GM12878 (cell line): ENCODE measurements at regions not wholly inside any gene's neighbourhood (a gene's known extent, or its start where the extent isn't known, plus 50 kb on each side); places are given as distances from the start of the nearest gene placed in this dataset.

Experiments
- ATAC-seq: fragments of 200-7000 bp; cut with Tn5 transposase; 3 replicates; pipeline ENCODE4 v1.9.1; 2020; ENCODE audit warnings: mild to moderate bottlenecking, moderate library complexity
- BruUV-seq: library from RNA; stranded (reverse); fragments of 400-500 nt; replicated peaks from 2 replicates; lab custom pipeline; 2021; lab: Mats Ljungman, UMichigan
- CTCF ChIA-PET: fragments of 300-600 bp; sonication (Branson Sonifier 250); formaldehyde crosslinking; extraction: SDS; loops from one replicate; lab custom pipeline; 2021; ENCODE audit warnings: inconsistent platforms; lab: Yijun Ruan, JAX
- POLR2A ChIA-PET: fragments of 350-600 bp; formaldehyde crosslinking; extraction: SDS; loops from one replicate; lab custom pipeline; 2021; ENCODE audit warnings: inconsistent platforms; lab: Charles Lee
- RAD21 ChIA-PET: fragments of 300-600 bp; sonication (Branson Sonifier 250); formaldehyde crosslinking; loops from one replicate; lab custom pipeline; 2023; ENCODE audit warnings: antibody characterized with exemption; ENCODE audit not compliant: unreplicated experiment; lab: Charles Lee
- SMC1A ChIA-PET: fragments of 300-600 bp; sonication (Branson Sonifier 250); formaldehyde crosslinking; loops from one replicate; lab custom pipeline; 2023; ENCODE audit not compliant: unreplicated experiment, uncharacterized antibody; lab: Charles Lee
- DNase-seq: peaks from one replicate; pipeline ENCODE4 v3.0.0-alpha.2; 2011; ENCODE audit warnings: low read depth, low spot score
- FAIRE-seq: peaks from 3 replicates; lab custom pipeline; 2011; peaks lifted over from hg19 to GRCh38; lab: Jason Lieb, UNC
- H2AFZ ChIP-seq: 2 replicates; pipeline ENCODE4 v1.6.0; 2011; ENCODE audit warnings: low read depth, low read length, control low read depth; ENCODE audit not compliant: control insufficient read depth
- H3K27ac ChIP-seq: 2 replicates; pipeline ENCODE4 v1.5.1; 2011; ENCODE audit warnings: control low read depth; ENCODE audit not compliant: control insufficient read depth, insufficient read depth
- H3K27me3 ChIP-seq, 2 experiments: replicated peaks in 1 of 2; 2 replicates each; pipeline versions ENCODE4 v1.6.0 to v1.6.1; 2011; ENCODE audit warnings: low read length in 1 of 2; ENCODE audit not compliant: control insufficient read depth in 2 of 2, insufficient read depth in 2 of 2
- H3K36me3 ChIP-seq, 2 experiments: 2 replicates each; pipeline ENCODE4 v1.5.1; 2011; ENCODE audit warnings: low read length in 1 of 2; ENCODE audit not compliant: control insufficient read depth in 2 of 2, insufficient read depth in 2 of 2
- H3K4me1 ChIP-seq: 2 replicates; pipeline ENCODE4 v1.6.1; 2011; ENCODE audit warnings: mild to moderate bottlenecking, low read length, moderate library complexity, mixed read lengths; ENCODE audit not compliant: control insufficient read depth, insufficient read depth
- H3K4me2 ChIP-seq: 2 replicates; pipeline ENCODE4 v1.6.0; 2011; ENCODE audit warnings: control low read depth; ENCODE audit not compliant: control insufficient read depth, insufficient read depth
- H3K4me3 ChIP-seq: fragments of 200-600 bp; sonication (generic); 2 replicates; pipeline ENCODE4 v1.5.1; 2016
- H3K79me2 ChIP-seq: 2 replicates; pipeline ENCODE4 v1.6.0; 2011; ENCODE audit warnings: low read length; ENCODE audit not compliant: control insufficient read depth, insufficient read depth
- H3K9ac ChIP-seq: 2 replicates; pipeline ENCODE4 v1.8.0; 2011; ENCODE audit warnings: low read length, control low read depth, mixed read lengths; ENCODE audit not compliant: control insufficient read depth, insufficient read depth
- H3K9me3 ChIP-seq: replicated peaks from 3 replicates; pipeline ENCODE4 v1.5.1; 2011; ENCODE audit warnings: mild to moderate bottlenecking, low read length; ENCODE audit not compliant: control insufficient read depth, insufficient read depth
- H4K20me1 ChIP-seq: 2 replicates; pipeline ENCODE4 v1.6.0; 2011; ENCODE audit not compliant: control insufficient read depth, insufficient read depth
- ATF2 ChIP-seq: IDR thresholded peaks from 2 replicates; pipeline ENCODE4 v1.6.1; 2012; ENCODE audit warnings: low read length, inconsistent platforms
- NFIC ChIP-seq: IDR thresholded peaks from 2 replicates; pipeline ENCODE4 v1.6.1; 2012; ENCODE audit warnings: low read depth, mild to moderate bottlenecking, inconsistent platforms, low read length, moderate library complexity
- RAD51 ChIP-seq: fragments of 450-650 bp; IDR thresholded peaks from 2 replicates; pipeline ENCODE4 v1.6.1; 2016; ENCODE audit warnings: moderate library complexity, mild to moderate bottlenecking, inconsistent platforms
- SMARCA5 ChIP-seq: fragments of 450-650 bp; IDR thresholded peaks from 2 replicates; pipeline ENCODE4 v1.6.1; 2017; ENCODE audit warnings: mild to moderate bottlenecking
- YY1 ChIP-seq: IDR thresholded peaks from 2 replicates; pipeline ENCODE4 v1.6.1; 2011; ENCODE audit warnings: low read depth, mild to moderate bottlenecking, low read length
- ZNF384 ChIP-seq: IDR thresholded peaks from 2 replicates; pipeline ENCODE4 v1.6.1; 2012; ENCODE audit warnings: low read depth, mild to moderate bottlenecking, low read length, improper control_type of control experiment, borderline replicate concordance
- WGBS: methylation state at CpG from one replicate; pipeline ENCODE4 v1.1.6; 2016; ENCODE audit warnings: low lambda C conversion rate; ENCODE audit not compliant: insufficient replicate concordance, insufficient coverage; ENCODE audit errors: missing lambda C conversion rate; 5-methylcytosine and 5-hydroxymethylcytosine counted together
- in situ Hi-C: fragments of 300-500 bp; cut with MboI; formaldehyde crosslinking; loops from 9 replicates; pipeline ENCODE4 v1.14.3; 2018; ENCODE audit warnings: mixed read lengths
- intact Hi-C: fragments of 100-400 bp; cut with micrococcal nuclease; formaldehyde crosslinking; loops from one replicate; pipeline ENCODE4 v1.14.2; 2022; ENCODE audit not compliant: unreplicated experiment
- TF ChIP-seq, protein P1 (sequence below): fragments of 450-650 bp; IDR thresholded peaks from 2 replicates; pipeline ENCODE4 v1.6.1; 2016; ENCODE audit warnings: mild to moderate bottlenecking, moderate library complexity, borderline replicate concordance

DNA sequence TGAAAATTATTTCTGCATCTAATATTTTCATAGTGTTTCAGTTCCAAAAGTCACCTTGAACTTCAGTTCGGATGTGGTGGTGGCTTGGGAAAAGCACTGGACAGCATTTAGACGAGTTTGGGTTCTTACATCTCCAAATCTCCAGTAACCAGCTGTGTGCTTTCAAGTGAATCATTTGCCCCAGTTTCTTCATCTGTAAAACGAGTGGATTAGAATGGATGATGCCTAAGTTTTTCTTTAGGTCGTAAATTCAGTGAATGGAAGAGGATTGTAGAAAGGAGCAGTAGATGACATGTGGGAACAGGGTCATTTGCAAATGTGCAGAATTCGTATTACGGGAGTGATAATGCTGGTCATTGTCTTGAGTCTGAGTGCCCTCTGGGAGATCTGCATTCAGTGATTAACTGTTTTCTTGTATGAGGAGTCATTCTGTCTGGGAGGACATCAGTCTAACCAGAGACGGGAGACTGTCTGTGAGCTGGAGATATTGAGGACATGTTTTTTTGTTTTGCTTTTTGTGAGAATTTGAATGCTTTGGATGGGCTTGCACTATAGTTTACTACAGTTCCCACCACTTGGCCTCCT lies 641.6 kb upstream of the TBL1XR1 start:
- in situ Hi-C loops (no loop called here), intact Hi-C loops (no loop called here)
- H3K4me1 ChIP-seq, result no peaks in the 10 kb centered on the region
- FAIRE-seq (no peak), ATAC-seq (no peak), DNase-seq (no peak)
- H3K27me3 ChIP-seq, result no peaks in the 10 kb centered on the region; a peak in 2 of 4 replicates
- H3K9ac ChIP-seq, result no peak overlapping the region
- WGBS, result 35% methylated on average over 7 of the region's 7 CpGs
- H4K20me1 ChIP-seq, result no peaks in the 10 kb centered on the region
- no peak overlapping the region for H3K4me3 ChIP-seq
- H3K27ac ChIP-seq, result no peak overlapping the region
- H2AFZ ChIP-seq, result no peak overlapping the region
- TF ChIP-seq RAD51 (no peak), NFIC (no peak), ZNF384 (no peak), SMARCA5 (no peak), ATF2 (no peak), YY1 (no peak)
- TF ChIP-seq, protein P1, sequence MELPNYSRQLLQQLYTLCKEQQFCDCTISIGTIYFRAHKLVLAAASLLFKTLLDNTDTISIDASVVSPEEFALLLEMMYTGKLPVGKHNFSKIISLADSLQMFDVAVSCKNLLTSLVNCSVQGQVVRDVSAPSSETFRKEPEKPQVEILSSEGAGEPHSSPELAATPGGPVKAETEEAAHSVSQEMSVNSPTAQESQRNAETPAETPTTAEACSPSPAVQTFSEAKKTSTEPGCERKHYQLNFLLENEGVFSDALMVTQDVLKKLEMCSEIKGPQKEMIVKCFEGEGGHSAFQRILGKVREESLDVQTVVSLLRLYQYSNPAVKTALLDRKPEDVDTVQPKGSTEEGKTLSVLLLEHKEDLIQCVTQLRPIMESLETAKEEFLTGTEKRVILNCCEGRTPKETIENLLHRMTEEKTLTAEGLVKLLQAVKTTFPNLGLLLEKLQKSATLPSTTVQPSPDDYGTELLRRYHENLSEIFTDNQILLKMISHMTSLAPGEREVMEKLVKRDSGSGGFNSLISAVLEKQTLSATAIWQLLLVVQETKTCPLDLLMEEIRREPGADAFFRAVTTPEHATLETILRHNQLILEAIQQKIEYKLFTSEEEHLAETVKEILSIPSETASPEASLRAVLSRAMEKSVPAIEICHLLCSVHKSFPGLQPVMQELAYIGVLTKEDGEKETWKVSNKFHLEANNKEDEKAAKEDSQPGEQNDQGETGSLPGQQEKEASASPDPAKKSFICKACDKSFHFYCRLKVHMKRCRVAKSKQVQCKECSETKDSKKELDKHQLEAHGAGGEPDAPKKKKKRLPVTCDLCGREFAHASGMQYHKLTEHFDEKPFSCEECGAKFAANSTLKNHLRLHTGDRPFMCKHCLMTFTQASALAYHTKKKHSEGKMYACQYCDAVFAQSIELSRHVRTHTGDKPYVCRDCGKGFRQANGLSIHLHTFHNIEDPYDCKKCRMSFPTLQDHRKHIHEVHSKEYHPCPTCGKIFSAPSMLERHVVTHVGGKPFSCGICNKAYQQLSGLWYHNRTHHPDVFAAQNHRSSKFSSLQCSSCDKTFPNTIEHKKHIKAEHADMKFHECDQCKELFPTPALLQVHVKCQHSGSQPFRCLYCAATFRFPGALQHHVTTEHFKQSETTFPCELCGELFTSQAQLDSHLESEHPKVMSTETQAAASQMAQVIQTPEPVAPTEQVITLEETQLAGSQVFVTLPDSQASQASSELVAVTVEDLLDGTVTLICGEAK, result no peak
- H3K9me3 ChIP-seq, result no peaks in the 10 kb centered on the region
- ChIA-PET CTCF (interaction anchor here (0.6 kb wide), 1 partner anchor 1133 kb away, joined by 3 read pairs; no protein-coding TSS in a partner anchor), POLR2A (no interaction called here), RAD21 (no interaction called here), SMC1A (no interaction called here)
- no peak overlapping the region for H3K4me2 ChIP-seq
- no peaks in the 10 kb centered on the region for H3K79me2 ChIP-seq
- no TSS peak for BruUV-seq
- H3K36me3 ChIP-seq, result no peaks in the 10 kb centered on the region
